Neural progenitor cell (in vitro differentiated cells): ENCODE measurements at regions not wholly inside any gene's neighbourhood (a gene's known extent, or its start where the extent isn't known, plus 50 kb on each side); places are given as distances from the start of the nearest gene placed in this dataset.

ENCODE experiments used
- CTCF ChIP-seq: fragments of 200-600 bp; sonication (generic); IDR thresholded peaks from 2 replicates; pipeline ENCODE4 v1.5.1; 2017; ENCODE audit warnings: antibody characterized with exemption, mild to moderate bottlenecking
- EZH2 ChIP-seq: fragments of 200-600 bp; sonication (generic); IDR thresholded peaks from 2 replicates; pipeline ENCODE4 v1.6.1; 2017; ENCODE audit warnings: antibody characterized with exemption, mild to moderate bottlenecking, moderate library complexity

GRCh38 chr1:19581381-19581780 is 62.7 kb upstream of the NBL1 start:
- TF ChIP-seq EZH2 (no peak), CTCF (no peak)
